ENCODE measurements at regions not wholly inside any gene's neighbourhood (a gene's known extent, or its start where the extent isn't known, plus 50 kb on each side); places are given as distances from the start of the nearest gene placed in this dataset.

DNA sequence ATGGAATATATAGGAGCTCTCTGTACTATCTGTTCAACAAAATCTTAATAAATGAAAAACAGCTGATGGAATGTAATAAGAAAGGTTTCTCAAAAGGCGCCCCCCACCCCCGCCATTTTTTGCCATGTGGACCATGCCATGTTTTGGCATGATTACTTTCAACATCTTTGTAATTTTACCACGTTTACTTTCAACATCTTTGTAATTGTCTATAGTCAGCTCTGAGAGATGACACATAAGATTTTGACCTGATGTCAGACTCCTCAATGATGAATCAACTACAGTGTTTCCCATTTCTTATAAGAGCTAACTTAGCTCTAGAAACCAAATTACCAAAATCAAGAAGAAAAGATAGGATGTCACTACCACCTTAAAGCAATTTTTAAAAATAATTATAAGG is 144.9 kb upstream of the AHR start:
- DNase-seq (ENCODE audit: low read depth, low spot score) (no peak), FAIRE-seq (no peak)
- Histone ChIP-seq H3K4me2 (ENCODE audit: control insufficient read depth, extremely low read depth, insufficient read depth, low read depth, low read length) (no peak overlapping the region), H2AFZ (ENCODE audit: control insufficient read depth, low read length) (no peak overlapping the region), H4K20me1 (ENCODE audit: control insufficient read depth, extremely low read depth, insufficient read depth, low read length) (no peaks in the 10 kb centered on the region), H3K27me3 (ENCODE audit: control insufficient read depth, extremely low read depth, insufficient read depth, low read length) (no peaks in the 10 kb centered on the region), H3K9me1 (ENCODE audit: control insufficient read depth, extremely low read depth, insufficient read depth, low read length) (no peaks in the 10 kb centered on the region), H3K4me1 (ENCODE audit: control insufficient read depth, extremely low read depth, insufficient read depth, low read length) (no peaks in the 10 kb centered on the region), H3K79me2 (ENCODE audit: control insufficient read depth, insufficient read depth, low read length) (no peaks in the 10 kb centered on the region), H3K36me3 (ENCODE audit: control insufficient read depth in 2 of 2, extremely low read depth in 1 of 2, insufficient read depth in 2 of 2, low read length in 2 of 2) (no peaks in the 10 kb centered on the region), H3K9ac (ENCODE audit: control insufficient read depth, extremely low read depth, insufficient read depth, low read length) (no peak overlapping the region), H3K27ac (ENCODE audit: control insufficient read depth, insufficient read depth, low read length) (no peak overlapping the region), H3K4me3 (ENCODE audit: control insufficient read depth in 2 of 3, extremely low read depth in 1 of 3, insufficient read depth in 2 of 3, low read depth in 1 of 3, low read length in 3 of 3) (no peak overlapping the region), H3K9me3 (ENCODE audit: control insufficient read depth, low read depth, low read length) (no peaks in the 10 kb centered on the region)
- TF ChIP-seq, protein P1, sequence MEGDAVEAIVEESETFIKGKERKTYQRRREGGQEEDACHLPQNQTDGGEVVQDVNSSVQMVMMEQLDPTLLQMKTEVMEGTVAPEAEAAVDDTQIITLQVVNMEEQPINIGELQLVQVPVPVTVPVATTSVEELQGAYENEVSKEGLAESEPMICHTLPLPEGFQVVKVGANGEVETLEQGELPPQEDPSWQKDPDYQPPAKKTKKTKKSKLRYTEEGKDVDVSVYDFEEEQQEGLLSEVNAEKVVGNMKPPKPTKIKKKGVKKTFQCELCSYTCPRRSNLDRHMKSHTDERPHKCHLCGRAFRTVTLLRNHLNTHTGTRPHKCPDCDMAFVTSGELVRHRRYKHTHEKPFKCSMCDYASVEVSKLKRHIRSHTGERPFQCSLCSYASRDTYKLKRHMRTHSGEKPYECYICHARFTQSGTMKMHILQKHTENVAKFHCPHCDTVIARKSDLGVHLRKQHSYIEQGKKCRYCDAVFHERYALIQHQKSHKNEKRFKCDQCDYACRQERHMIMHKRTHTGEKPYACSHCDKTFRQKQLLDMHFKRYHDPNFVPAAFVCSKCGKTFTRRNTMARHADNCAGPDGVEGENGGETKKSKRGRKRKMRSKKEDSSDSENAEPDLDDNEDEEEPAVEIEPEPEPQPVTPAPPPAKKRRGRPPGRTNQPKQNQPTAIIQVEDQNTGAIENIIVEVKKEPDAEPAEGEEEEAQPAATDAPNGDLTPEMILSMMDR (optimal IDR thresholded peaks at IDR 0.05 in 1 of 3, IDR thresholded peaks at IDR 0.05 in 1 of 3, conservative IDR thresholded peaks at IDR 0.05 in 1 of 3; ENCODE audit: extremely low read depth in 1 of 3, insufficient read depth in 2 of 3, low read length in 3 of 3), result no peak
- no peak for TF ChIP-seq EZH2 (IDR thresholded peaks at IDR 0.05; ENCODE audit: low read length)
- dilution Hi-C loops (cut with MboI; ENCODE audit: extremely low pct_ligation_motif_present, low sequenced_read_pairs), result no loop called here

DNA sequence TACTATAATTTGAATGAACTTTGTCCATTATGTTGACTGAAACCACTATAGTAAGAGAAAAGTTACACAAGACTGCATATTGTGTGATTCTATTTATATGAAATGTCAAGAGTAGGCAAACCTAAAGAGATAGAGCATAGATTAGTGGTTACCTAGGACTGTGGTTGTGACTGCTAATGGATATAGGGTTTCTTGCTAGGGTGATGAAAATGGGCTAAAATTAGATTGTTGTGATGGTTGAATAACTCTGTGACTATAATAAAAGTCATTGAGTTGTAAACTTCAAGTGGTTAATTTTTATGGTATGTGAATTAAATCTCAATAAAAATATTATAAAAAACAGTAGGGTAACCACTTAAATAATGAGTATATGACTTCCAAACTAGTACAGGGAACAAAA is 142.9 kb upstream of the AHR start:
- H3K4me1 ChIP-seq (ENCODE audit: control insufficient read depth, extremely low read depth, insufficient read depth, low read length), result no peaks in the 10 kb centered on the region
- H3K4me2 ChIP-seq (ENCODE audit: control insufficient read depth, extremely low read depth, insufficient read depth, low read depth, low read length), result no peak overlapping the region
- H3K36me3 ChIP-seq (ENCODE audit: control insufficient read depth in 2 of 2, extremely low read depth in 1 of 2, insufficient read depth in 2 of 2, low read length in 2 of 2), result no peaks in the 10 kb centered on the region
- H4K20me1 ChIP-seq (ENCODE audit: control insufficient read depth, extremely low read depth, insufficient read depth, low read length), result no peaks in the 10 kb centered on the region
- no peak for TF ChIP-seq EZH2 (IDR thresholded peaks at IDR 0.05; ENCODE audit: low read length)
- TF ChIP-seq, protein P1 (optimal IDR thresholded peaks at IDR 0.05 in 1 of 3, IDR thresholded peaks at IDR 0.05 in 1 of 3, conservative IDR thresholded peaks at IDR 0.05 in 1 of 3; ENCODE audit: extremely low read depth in 1 of 3, insufficient read depth in 2 of 3, low read length in 3 of 3), result no peak
- H3K27ac ChIP-seq (ENCODE audit: control insufficient read depth, insufficient read depth, low read length), result no peak overlapping the region
- no peak overlapping the region for H2AFZ ChIP-seq (ENCODE audit: control insufficient read depth, low read length)
- H3K4me3 ChIP-seq (ENCODE audit: control insufficient read depth in 2 of 3, extremely low read depth in 1 of 3, insufficient read depth in 2 of 3, low read depth in 1 of 3, low read length in 3 of 3), result no peak overlapping the region
- no peak for DNase-seq (ENCODE audit: low read depth, low spot score)
- FAIRE-seq, result no peak
- H3K9me1 ChIP-seq (ENCODE audit: control insufficient read depth, extremely low read depth, insufficient read depth, low read length), result no peaks in the 10 kb centered on the region
- dilution Hi-C loops (cut with MboI; ENCODE audit: extremely low pct_ligation_motif_present, low sequenced_read_pairs), result no loop called here
- H3K27me3 ChIP-seq (ENCODE audit: control insufficient read depth, extremely low read depth, insufficient read depth, low read length), result no peaks in the 10 kb centered on the region
- H3K79me2 ChIP-seq (ENCODE audit: control insufficient read depth, insufficient read depth, low read length), result no peaks in the 10 kb centered on the region
- no peak overlapping the region for H3K9ac ChIP-seq (ENCODE audit: control insufficient read depth, extremely low read depth, insufficient read depth, low read length)
- no peaks in the 10 kb centered on the region for H3K9me3 ChIP-seq (ENCODE audit: control insufficient read depth, low read depth, low read length)

All from keratinocyte (primary cell).